Skin epidermis (tissue), 12 donors: ENCODE measurements at regions not wholly inside any gene's neighbourhood (a gene's known extent, or its start where the extent isn't known, plus 50 kb on each side); places are given as distances from the start of the nearest gene placed in this dataset.

Source experiments
- H3K27ac ChIP-seq, 21 experiments: fragments of 200-600 bp; sonication (generic) in 11 of 21; one replicate each; pipeline ENCODE4 v1.5.0; 2020; ENCODE audit warnings: mild to moderate bottlenecking in 3 of 21, inconsistent platforms in 2 of 21, moderate library complexity in 2 of 21
- H3K4me3 ChIP-seq, 7 experiments: fragments of 200-600 bp; sonication (generic) in 2 of 7; one replicate each; pipeline ENCODE4 v1.5.0; 2020; ENCODE audit warnings: inconsistent platforms in 2 of 7, mild to moderate bottlenecking in 2 of 7, moderate library complexity in 1 of 7

GRCh38 chr1:55706397-55706796 lies 491.2 kb upstream of the USP24 start:
- Histone ChIP-seq H3K27ac (no peak overlapping the region), H3K4me3 (no peak overlapping the region)

DNA sequence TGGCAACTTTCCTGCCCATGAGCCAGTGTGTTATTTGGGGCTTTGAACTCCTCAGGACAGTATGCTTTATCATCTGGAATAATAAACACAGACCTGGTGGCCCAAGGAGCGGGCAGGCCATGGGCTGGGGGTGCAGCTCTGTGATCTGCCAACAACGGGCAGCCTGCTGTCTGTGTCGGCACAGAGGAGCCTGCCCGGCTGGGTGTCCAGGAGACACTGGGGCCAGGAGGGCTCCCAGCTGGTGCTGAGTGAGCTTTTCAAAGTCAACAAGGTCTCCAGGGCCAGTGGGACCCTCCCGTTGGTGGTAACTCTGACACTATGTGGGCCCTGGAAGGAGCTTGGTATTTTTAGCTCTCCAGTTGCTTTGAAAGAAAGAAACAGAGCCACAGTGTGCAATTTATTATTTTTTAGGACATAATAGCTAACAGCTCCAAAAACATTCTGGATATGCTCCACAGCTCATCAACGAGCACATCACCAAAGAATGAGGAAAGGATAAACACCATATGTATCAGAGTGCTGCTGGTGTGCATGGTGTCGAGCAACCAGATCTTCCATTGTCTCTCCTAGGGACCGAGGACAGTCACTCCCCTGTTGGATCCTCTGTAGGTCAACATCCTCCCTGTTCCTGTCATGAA lies 488.7 kb upstream of the USP24 start:
- Histone ChIP-seq H3K4me3 (no peak overlapping the region), H3K27ac (peak overlapping the region in 13 of 21 experiments; percentile 12 to 82 (median 55))

- H3K4me3 ChIP-seq: no peak overlapping the region
Observed at GRCh38 chr1:55702064-55702463, 486.9 kb upstream of the USP24 start.

DNA sequence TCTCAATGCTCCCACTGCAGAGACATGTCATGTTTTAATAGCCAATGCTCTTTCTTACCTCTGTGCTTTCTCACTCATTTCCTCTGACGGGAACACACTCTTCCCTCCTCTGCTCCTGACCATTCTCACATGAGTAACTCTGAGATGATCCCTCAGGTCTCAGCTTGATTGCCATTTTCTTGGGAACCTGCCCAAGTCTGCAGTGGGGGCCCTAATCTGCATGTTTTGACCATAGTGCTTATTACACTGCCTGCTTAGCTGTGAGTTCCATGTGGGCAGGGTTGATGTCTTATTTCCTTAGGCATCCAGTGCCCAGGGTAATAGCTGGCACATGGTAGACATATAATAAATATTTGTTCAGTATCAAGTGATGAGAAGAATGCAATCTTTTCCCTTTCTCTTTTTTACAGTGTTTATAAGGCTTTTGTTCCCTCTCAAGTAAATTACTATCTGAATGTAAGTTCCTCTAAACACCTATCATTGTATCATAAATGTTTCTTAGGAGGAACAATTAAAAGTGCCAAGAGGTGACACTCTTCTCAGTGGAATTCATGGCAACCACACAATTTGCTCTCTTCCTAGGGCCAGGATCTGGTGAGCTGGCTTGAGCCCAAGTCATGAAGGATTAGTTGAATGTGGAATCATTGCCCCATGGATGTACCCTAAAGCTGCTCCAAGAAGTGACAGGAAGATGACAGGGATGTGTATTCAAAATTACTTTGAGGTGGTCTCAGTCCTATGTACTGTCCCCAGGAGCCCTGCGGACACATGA lies 485.4 kb upstream of the USP24 start:
- Histone ChIP-seq H3K4me3 (no peak overlapping the region), H3K27ac (no peak overlapping the region)

More at GRCh38 chr1:55702064-55702463, 486.9 kb upstream of the USP24 start:
- H3K27ac ChIP-seq: no peak overlapping the region

DNA sequence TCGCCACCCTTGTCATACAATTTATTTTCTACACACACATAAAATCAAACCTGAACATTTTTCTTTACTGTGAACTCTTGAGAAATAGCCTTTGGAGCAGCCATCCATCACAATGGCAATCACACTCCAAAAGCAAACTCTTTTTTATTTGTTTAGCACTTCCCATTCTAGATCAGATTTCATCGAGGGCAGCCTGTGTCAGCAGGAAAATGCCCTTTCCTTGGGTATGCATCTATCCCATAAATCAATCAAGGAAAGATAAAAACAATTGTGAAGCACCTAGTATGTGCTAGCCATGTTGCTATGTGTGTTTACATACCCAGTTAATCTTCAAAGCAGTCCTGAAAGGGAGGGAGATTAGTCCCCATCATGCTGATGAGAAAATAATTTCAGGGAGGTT lies 484.1 kb upstream of the USP24 start:
- H3K4me3 ChIP-seq: no peak overlapping the region
- no peak overlapping the region for H3K27ac ChIP-seq

- H3K27ac ChIP-seq: no peak overlapping the region
- no peak overlapping the region for H3K4me3 ChIP-seq
Observed at GRCh38 chr1:55697997-55698535, 482.9 kb upstream of the USP24 start.

GRCh38 chr1:55696891-55697290 lies 481.7 kb upstream of the USP24 start:
- Histone ChIP-seq H3K4me3 (no peak overlapping the region), H3K27ac (peak overlapping the region in 12 of 21 experiments; percentile 5 to 83 (median 38))

DNA sequence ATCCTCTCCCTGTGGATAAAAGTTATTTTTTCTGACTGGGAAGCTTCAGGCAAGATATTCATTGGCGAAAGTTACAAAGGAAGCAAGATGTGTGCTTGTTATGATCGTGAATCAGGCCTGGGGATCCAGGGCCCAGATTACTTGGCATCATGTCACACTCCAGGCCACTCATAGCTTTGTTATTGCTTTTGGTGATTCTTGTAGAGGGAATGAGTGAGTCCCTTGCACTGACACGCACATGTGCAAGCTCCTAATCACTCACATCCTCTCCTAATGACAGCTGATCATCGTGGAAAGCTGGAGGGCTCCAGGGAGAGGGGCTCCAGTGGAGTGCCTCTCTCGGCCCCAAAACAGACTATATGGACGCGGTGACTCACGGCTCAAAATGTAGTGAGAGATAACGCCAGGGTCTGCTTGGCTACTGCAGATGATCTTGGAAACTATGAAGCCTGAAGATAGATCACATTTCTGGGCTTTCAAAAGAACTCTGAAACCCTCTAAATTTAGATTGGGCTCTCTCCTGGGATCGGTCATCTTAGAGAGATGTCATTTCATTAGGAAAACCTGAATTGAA lies 481.1 kb upstream of the USP24 start:
- H3K4me3 ChIP-seq: no peak overlapping the region
- peak overlapping the region in 14 of 21 experiments; percentile 5 to 83 (median 38) for H3K27ac ChIP-seq

- Histone ChIP-seq H3K27ac (peak overlapping the region in 11 of 21 experiments; percentile 9 to 83 (median 49)), H3K4me3 (no peak overlapping the region)
Observed at GRCh38 chr1:55695552-55695951, 480.4 kb upstream of the USP24 start.

DNA sequence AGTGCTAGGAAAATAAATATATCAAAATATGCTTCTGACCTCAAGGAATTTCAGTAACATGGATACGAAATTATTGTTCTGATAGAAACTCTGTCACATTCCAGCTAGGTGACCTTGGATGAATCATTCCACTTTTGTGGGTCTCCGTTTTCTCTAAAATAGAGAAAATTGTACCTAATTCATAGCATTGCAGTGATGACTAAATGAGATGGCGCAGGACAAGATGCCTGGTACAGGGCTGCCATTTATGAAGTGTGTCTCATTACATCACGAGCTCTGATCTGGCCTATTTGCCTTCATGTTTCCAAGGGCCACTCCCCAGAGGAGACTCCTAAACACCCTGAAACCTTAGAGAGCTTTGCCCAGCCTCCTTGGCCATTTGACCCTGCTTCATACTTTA lies 480.0 kb upstream of the USP24 start:
- Histone ChIP-seq H3K27ac (peak overlapping the region in 11 of 21 experiments; percentile 9 to 83 (median 49)), H3K4me3 (no peak overlapping the region)

DNA sequence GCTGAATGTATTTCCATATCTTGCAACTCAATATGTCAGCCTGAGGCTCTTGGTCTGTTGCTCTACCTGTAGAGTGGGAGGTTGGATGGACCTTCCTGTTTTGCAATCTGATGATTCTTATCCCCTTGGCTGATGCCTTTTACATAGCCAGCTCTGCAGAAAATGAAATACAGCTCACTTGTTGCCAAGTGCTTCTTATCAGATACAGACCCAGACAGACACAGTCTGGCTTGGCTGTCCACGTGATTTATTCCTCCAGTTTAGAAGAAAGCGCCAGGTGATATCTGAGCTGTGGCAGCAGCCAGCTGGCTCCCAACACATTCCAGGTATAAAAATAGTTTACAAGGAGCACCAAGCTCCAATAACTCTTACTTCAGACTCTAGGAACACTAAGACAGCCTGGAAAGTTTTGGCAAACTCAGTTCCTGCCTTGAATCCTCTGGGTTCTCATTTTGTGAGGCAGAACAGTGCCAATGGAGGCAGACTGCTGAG lies 479.2 kb upstream of the USP24 start:
- Histone ChIP-seq H3K4me3 (no peak overlapping the region), H3K27ac (peak overlapping the region in 2 of 21 experiments; percentile 32 to 73)

- peak overlapping the region in 1 of 21 experiments; percentile 68 for H3K27ac ChIP-seq
- H3K4me3 ChIP-seq: no peak overlapping the region
Observed at GRCh38 chr1:55692726-55693125, 477.6 kb upstream of the USP24 start.

GRCh38 chr1:55690366-55690765 lies 475.2 kb upstream of the USP24 start:
- Histone ChIP-seq H3K4me3 (no peak overlapping the region), H3K27ac (peak overlapping the region in 1 of 21 experiments; percentile 62)

DNA sequence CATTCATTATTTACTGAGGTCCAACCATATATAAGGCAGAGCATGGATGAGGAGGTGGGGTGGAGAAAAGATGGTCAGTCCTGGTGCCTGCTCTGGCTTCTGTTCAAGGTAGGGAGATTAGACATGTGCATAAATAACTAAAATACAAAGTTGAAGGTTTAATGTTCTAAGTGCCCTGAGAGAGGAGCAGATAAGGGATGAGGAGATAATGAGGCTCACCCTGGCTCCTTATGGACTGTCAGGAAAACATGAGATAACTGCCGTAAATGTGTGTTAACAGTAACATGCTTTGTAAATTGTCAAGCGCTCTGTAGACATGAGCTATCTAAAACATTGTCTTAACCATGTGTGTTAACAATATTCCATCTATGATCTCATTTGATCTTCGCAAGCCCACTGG lies 474.6 kb upstream of the USP24 start:
- peak overlapping the region in 1 of 21 experiments; percentile 5 for H3K27ac ChIP-seq
- no peak overlapping the region for H3K4me3 ChIP-seq

GRCh38 chr1:55685560-55685959 lies 470.4 kb upstream of the USP24 start:
- H3K27ac ChIP-seq: no peak overlapping the region
- H3K4me3 ChIP-seq: no peak overlapping the region

GRCh38 chr1:55684131-55684650 lies 469.0 kb upstream of the USP24 start:
- H3K27ac ChIP-seq: no peak overlapping the region

GRCh38 chr1:55682198-55682597 lies 467.0 kb upstream of the USP24 start:
- Histone ChIP-seq H3K27ac (no peak overlapping the region), H3K4me3 (no peak overlapping the region)

More at GRCh38 chr1:55684131-55684650, 469.0 kb upstream of the USP24 start:
- no peak overlapping the region for H3K4me3 ChIP-seq

GRCh38 chr1:55679971-55680370 lies 464.8 kb upstream of the USP24 start:
- Histone ChIP-seq H3K4me3 (no peak overlapping the region), H3K27ac (no peak overlapping the region)

DNA sequence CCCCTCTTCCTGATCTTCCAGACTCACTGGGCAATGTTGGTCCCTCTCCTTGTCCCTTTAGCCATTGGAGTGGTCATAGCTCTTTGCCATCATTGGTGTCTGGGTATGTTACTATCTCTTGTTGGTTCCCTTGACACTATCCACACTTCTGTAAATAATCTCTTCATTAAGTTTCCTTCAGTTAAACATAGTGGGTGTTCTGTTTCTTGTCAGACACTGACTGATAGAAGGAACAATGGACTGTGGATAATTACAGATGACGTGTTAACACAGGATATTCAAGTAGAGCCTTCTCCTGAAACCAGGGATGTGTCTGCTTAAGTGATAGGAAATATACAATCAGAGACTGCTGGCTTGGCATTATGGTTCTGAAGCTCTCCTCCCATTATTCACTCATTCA lies 458.3 kb upstream of the USP24 start:
- Histone ChIP-seq H3K27ac (no peak overlapping the region), H3K4me3 (no peak overlapping the region)
